ENCODE measurements at regions not wholly inside any gene's neighbourhood (a gene's known extent, or its start where the extent isn't known, plus 50 kb on each side); places are given as distances from the start of the nearest gene placed in this dataset.
"Not testable (repeated sequence)": the region's sequence is repeated elsewhere in the genome, so short reads cannot be mapped to it uniquely, and the experiment has no call there.

DNA sequence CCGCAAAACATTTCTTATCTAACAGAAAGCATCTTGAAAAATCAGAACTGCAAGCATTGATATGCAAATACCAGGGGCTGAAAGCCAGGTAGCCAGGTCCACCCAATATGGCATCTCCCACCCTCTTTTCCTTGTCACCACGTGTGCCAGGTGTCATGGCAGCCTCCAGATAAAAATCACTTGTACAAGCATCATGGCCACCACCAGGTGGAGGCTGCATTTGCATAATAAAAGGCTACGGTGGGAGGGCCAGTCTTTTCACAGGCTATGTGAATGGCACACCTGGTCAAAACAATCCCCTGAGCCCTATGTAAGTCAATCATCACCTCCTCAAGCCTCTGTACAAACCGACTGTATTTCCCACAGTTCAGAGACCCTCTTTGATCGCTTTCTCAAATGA, 1233.1 kb upstream of the ALCAM start:
- no peak for DNase-seq (ENCODE audit: low read depth)

DNA sequence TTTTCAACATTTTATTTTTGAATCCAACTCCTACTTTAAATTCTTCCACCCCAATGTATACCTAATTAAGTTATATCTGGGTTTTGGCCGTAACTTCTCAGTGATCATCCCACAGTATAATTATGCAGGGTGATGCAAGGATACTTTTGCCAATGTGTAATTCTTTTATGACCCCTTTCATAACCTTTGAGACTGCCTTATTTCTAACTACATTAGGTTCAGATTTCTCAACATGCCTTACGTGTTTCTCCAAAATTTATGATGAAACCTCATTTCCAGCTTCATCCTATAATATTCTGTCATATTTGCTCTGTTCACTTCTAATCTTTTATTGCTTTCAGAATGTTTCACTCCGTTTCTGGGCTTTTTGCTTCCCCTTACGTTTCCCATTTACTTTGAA, 1229.6 kb upstream of the ALCAM start:
- DNase-seq (ENCODE audit: low read depth), result no peak

DNA sequence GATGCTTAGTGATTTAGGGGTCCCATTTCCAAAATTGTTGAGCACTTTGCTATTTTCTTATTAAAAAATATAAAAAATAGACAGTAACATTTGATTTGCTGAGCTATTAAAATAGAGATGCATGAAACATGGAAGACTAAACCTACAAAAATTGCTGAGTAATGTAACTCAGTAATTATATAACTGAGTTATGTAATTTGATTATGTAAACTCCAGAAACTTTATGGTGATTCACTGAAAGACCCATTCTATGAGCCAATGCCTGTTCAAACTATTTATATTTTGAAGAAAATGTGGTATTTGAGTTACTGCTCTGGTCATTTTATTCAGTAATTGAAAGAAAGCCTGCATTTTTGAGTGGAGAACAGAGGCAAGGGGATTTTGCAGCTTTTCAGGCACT, 1221.5 kb upstream of the ALCAM start:
- no peak for DNase-seq (ENCODE audit: low read depth)

DNA sequence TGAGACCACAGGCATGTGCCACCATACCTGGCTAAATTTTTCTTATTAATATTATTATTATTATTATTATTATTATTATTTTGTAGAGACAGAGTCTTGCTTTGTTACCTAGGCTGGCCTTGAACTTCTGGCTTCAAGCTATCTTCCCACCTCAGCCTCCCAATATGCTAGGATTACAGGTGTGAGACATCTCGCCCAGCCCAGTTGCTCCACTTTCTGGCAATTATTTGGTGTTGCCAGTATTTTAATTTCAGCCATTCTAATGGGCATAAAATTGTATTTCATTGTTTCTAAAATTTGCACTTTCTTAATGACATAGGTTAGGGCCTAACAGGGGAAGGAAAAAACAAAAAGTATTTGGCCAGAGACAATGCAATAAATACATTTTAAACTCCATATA, 1217.6 kb upstream of the ALCAM start:
- DNase-seq (ENCODE audit: low read depth), result no peak

DNA sequence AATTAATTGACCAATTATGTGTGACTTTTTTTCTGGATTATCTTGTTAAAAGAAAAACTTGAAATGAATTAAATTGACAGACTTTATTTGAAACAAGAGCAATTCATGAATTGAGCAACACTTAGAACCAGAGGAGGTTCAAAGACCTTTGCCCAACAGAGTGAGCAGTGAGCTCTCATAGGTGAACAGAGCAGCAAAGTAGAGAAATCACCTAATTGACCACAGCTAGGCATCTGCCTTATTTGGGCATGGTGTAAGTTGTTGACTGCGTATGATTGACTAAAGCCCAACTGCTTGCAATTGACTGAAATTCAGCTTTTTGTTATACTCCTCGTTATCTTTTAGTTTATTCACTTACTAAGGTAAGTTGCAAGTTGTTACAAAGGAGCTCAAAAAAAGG, 1216.0 kb upstream of the ALCAM start:
- DNase-seq (ENCODE audit: low read depth), result no peak

DNA sequence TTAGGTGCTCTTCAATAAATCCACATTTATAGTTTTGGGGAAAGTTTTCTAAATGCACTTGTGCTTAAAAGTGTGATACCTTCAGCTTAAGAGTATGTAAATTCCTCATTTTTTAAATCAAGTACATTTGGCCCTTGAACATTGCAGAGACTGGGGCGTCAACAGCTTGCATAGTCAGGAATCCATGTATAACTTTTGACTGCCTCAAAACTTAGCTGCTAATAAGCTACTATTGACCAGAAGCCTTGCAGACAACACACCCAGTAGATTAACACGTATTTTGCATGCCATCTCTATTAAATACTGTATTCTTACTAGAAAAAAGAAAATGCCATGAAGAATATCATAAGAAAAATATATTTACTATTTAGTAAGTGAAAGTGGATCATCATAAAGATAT, 1211.8 kb upstream of the ALCAM start:
- DNase-seq (ENCODE audit: low read depth), result no peak

DNA sequence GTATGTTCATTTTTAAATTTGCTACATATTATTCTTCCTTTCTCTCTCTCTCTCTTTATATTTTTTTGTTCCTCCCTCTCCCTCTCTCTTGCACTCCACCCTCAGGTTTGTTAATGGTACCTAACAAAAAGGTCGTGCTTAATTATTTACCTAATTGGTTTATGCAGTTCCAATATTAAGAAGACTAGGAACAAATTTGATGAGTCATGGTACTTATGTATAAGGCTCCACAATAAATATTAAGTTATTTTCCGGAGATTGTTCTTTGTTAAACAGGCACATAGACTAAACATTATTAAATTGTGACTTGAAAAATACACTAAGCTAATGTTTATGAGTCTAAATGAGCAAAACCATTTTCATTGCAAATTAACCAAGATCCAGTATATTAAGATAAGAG, 1200.8 kb upstream of the ALCAM start:
- no peak for DNase-seq (ENCODE audit: low read depth)

DNA sequence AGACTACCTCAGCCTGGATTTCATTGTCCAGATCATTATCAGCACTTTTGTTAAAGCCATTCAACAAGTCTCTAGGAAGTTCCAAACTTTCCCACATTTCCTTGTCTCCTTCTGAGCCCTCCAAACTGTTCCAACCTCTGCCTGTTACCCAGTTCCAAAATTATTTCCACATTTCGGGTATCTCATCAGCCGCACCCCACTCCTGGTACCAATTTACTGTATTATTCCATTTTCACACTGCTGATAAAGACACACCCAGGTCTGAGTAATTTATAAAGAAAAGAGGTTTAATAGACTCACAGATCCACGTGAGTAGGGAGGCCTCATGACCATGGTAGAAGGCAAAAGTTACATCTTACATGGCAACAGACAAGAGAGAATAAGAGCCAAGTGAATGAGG, 1198.3 kb upstream of the ALCAM start:
- no peak for DNase-seq (ENCODE audit: low read depth)

DNA sequence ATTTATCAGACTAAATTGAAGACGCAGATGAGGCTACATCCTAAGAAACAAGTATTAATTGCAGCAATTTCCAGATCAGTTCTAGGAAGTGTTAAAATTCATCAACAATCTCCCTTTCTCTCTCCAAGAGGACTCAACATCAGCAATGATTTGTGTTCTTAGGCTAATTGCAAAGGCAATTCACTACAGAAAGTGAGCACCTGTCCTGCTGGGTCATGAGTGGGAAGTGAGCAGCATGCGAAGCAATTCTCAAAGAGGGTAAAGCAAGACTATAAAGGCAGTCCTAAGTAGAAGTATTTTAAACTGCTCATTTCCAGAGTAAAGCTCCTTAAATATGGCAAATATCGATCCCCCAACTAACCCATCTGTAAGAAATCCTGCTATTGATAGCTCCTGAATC, 1191.0 kb upstream of the ALCAM start:
- DNase-seq (ENCODE audit: low read depth), result no peak

DNA sequence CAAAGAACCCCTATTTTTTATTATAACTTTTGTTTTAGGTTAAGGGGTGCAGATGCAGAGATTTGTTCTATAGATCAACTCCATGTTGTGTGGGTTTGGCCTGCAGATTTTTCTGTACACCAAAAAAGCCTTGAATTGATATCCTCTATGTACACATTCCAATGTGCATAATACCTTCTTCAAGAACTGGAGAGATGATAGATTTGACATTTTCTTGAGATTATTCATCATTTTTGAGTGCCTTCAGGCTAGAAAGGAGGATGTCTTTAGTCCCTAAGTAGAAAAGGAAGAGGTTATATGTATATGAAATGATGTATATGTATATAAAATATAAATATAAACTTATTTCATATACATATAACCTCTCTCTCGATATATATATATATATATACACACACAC, 1190.0 kb upstream of the ALCAM start:
- DNase-seq (ENCODE audit: low read depth), result no peak

DNA sequence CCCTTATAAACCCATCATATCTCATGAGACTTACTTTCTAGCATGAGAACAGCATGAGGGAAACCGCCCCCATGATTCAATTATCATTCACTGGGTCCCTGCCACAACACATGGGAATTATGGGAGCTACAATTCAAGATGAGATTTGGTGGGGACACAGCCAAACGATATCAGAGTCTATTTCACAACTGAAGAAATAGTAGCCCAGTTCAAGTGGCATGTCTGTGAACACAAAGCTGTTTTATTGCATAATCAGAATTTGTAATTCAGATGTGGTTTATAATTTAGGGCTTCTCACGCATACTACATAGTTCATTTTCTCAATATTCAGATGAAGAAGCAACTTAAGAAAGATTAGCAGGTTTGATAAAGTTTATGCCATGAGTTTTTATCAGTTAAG, 1188.0 kb upstream of the ALCAM start:
- no peak for DNase-seq (ENCODE audit: low read depth)

DNA sequence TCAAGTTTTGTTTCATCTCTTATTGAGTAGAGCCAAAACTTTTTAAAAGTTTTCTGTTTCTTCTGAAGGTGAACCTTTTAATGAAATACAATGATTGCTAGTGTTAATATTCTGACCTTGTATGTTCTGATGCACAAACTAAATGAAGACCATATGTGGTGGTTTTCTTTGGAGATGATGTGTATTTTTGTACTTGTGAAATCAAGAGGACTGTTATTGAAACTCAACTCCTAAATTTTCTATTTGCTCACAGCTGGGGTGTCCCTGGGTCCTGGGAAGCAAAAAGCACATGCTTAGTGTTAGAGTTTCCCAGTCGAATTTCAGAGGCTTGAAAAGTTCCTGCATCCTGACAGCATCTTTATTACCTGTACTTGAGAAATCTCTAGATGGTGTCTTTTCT, 1185.8 kb upstream of the ALCAM start:
- DNase-seq (ENCODE audit: low read depth), result no peak

DNA sequence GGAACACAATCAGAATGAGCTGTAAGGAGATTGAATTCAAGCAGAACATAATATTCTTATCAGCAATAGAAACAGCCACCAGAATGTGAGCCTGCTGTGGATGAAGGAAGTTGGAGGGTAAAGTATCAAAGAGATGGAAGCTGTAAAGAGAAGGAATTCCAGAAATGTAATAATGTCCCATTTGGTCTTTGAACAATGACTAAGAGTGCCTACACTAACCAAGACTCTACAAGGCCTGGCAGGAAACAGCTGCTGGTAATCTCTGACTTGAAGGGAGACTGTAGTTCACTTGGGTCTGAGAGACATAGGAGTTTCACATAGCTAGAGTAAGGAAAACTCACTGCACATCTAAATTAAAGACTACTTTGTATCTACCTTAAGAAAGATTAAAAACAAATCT, 1176.0 kb upstream of the ALCAM start:
- no peak for DNase-seq (ENCODE audit: low read depth)

DNA sequence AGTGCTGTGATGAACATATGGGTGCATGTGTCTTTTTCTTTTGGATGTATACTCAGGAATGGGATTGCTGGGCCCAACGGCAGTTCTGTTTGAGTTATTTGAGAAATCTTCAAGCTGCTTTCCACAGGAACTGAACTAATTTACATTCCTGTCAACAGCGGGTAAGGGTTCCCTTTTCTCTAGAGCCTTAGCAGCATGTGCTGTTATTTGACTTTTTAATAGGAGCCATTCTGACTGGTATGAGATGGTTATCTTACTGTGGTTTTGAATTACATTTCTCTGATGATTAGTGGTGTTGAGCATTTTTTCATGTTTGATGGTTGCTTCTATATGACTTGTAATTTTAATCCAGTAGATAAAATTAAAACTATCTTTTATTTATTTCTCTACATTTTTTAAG, 1168.6 kb upstream of the ALCAM start:
- no peak for DNase-seq (ENCODE audit: low read depth)

DNA sequence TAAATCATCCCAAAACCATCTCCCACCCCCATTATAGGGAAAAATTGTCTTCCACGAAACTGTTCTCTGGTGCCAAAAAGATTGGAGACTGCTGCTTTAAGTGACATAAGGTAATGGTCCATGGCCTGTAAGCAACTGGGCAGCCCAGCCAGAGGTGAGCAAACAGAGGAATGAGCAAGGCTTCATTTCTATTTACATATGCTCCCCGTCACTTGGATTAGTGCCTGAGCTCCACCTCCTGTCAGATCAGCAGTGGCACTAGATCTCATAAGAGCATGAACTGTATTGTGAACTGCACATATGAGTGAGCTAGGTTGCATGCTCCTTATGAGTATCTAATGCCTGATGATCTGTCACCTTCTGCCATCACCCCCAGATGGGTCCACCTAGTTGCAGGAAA, 1159.8 kb upstream of the ALCAM start:
- no peak for DNase-seq (ENCODE audit: low read depth)

DNA sequence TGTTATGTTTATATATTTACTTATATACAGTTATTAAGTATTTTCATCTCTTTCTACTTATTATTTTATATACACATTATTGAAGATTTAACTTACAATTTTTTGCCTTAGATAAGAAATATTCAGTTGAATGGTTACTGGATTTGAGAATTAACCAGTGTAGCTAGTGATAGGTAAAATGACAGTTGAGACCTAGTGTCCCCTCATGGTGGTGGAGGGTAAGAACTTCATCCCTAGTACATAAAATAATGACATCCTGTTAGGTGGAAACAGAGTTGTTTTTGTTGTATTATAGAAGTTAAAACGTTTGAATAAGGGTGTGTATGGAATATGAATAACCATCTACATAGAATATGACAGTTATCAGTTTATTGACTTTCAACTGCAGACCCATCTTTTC, 1152.4 kb upstream of the ALCAM start:
- DNase-seq (ENCODE audit: low read depth), result no peak

DNA sequence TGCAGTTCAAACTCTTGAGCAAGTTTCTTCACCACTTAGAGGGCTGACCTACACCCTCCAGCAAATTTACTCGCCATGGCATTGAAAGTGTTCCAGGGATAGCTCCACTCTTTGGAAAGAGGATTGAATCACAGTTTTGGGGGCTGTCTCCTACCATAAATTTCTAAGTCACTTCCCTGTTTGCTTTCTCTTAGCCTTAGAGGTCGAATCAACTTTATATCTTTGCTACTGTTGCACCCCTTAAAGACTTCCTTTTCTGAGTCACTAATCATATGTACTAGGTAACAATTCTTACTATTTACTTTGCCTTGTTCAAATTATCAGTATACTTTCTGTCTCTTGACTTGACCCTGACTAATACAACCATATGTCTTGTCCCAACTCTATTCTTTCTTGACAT, 1151.8 kb upstream of the ALCAM start:
- DNase-seq (ENCODE audit: low read depth), result no peak

DNA sequence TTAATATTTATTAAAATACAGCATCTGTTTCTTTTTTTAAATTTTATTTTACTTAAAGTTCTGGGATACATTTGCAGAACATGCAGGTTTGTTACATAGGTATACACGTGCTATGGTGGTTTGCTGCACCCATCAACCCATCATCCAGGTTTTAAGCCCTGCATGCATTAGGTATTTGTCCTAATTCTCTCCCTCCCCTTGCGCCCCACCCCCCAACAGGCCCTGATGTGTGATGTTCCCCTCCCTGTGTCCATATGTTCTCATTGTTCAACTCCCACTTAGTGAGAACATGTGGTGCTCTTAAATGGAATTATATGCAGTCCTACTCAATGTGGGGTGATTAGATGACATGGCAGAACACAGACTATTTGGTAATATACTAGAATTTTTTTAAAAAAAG, 1147.7 kb upstream of the ALCAM start:
- DNase-seq (ENCODE audit: low read depth), result not testable (repeated sequence)

DNA sequence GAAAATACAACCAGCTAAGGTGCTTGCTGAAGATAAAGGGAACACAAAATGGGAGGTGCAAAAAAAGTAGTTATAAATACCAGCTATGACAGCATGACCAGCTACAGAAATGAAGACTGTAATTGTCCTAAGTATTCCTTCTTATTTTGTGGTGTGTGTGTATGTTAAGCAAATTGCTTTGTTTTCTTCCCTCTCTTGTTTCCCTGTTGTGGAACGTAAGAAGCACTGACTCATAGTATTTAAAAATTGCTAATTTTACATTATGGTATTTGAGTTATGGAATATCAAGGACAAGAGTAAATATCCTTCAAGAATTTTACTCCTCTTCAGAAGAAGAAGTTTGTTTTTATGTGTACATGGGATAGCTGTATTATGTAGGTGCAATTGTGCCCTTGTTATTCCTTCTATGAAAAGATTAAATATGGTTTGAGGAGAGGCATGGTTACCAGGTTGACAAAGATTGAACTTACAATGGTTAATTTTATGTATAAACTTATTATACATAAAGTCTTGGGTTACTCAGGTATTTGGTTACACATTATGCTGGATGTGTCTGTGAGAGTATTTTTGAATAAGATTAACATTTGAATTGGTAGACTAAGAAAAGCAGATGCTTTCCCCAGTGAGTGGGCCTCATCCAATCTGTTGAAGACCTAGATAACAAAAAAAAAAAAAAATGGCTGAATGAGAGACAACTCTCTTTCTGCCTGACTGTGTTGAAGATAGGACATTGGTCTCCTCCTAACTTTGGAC, 1132.1 kb upstream of the ALCAM start:
- DNase-seq (ENCODE audit: low read depth), result no peak

DNA sequence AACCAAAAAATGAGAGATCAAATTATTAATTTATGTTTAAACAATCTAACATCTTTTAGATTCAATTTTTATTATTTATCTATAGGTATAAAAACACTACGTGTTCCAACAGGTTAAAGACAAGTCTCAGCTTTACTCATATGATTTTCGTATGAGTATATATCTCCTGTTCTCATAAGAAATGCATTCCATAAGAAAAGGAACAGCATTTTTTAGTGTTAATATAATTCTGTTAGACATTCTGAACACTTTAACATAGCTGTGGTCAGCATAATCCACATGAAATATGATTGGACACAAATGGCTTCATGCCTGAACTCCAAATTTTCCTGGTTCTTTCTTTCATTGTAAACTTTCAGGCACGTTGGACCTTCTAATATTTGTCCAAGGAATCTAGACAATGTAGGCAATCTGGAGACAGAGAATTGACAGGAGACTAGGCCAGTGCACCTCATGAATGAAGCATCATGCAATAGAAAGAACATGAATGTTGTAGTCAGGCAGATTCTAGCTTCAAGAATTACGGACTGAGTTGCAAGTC, 1122.0 kb upstream of the ALCAM start:
- DNase-seq (ENCODE audit: low read depth), result no peak

DNA sequence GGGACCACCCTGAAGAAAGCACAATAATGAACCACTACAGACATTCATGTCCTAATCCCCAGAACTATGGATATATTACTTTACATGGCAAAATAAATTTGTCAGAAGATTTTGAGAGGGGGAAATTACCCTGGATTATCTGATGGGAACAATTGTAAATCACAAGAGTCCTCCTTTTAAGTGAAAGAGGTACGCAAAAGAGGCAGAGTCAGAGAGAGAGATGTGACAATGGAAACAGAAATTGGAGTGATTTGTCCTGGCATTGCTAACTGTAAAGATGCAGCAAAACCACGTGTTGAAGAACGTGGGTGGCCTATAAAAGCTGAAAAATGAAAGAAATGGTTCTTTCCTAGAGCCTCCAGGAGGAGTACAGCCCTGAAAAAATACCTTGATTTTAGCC, 1121.4 kb upstream of the ALCAM start:
- no peak for DNase-seq (ENCODE audit: low read depth)

DNA sequence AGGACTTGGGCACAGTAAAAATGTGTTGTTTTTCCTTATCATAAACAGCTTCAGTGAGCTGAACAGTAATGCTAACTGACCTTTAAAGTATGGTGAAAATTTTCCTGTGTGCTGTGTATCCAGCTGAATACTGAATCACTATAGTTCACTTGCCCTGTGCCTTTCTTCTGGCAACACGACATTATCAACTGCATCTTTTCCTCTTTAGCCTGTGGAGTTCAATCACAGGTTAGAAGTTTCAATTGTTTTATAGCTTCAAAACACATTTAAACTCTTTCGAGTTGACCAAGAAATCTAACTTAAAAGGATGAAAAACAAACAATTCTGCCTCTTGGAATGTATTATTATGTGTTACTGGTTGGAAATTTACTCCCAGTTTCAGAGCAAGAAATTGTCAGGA, 1120.7 kb upstream of the ALCAM start:
- no peak for DNase-seq (ENCODE audit: low read depth)

DNA sequence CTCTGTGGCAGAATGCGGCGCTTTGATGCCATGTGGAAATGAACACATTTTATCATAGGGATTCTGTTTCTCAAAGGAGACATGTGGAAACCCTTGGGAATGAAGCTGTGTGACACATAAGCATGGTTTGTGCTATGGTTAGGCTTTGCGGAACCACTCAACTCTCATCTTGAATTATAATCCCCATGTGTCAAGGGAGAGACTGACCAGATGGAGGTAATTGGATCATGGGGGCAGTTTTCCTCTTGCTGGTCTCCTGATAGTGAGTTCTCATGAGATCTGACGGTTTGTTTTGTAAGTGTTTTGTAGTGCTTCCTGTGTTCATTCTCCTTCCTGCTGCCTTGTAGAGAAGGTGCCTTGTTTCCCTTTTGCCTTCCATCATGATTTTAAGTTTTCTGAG, 1109.2 kb upstream of the ALCAM start:
- no peak for DNase-seq (ENCODE audit: low read depth)

DNA sequence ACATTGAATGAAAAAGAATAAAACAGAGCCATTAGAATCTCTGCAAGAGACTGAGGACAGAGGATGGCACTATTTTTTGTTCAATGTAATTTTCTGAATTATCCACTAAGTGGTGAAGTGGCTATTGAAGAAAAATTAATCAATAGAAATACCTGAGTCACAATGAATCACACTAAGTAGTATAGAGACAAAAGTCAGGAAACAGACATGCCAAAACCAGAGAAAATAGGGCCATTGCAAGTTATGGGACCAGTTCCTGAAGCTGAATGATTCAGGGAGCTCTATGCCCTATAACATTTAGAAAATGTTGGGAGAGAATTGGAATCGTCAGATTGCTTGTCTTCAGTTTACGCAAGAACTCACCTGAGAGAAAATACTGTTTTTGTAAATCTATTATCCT, 1103.2 kb upstream of the ALCAM start:
- no peak for DNase-seq (ENCODE audit: low read depth)
